ENCODE measurements at regions not wholly inside any gene's neighbourhood (a gene's known extent, or its start where the extent isn't known, plus 50 kb on each side); places are given as distances from the start of the nearest gene placed in this dataset.

DNA sequence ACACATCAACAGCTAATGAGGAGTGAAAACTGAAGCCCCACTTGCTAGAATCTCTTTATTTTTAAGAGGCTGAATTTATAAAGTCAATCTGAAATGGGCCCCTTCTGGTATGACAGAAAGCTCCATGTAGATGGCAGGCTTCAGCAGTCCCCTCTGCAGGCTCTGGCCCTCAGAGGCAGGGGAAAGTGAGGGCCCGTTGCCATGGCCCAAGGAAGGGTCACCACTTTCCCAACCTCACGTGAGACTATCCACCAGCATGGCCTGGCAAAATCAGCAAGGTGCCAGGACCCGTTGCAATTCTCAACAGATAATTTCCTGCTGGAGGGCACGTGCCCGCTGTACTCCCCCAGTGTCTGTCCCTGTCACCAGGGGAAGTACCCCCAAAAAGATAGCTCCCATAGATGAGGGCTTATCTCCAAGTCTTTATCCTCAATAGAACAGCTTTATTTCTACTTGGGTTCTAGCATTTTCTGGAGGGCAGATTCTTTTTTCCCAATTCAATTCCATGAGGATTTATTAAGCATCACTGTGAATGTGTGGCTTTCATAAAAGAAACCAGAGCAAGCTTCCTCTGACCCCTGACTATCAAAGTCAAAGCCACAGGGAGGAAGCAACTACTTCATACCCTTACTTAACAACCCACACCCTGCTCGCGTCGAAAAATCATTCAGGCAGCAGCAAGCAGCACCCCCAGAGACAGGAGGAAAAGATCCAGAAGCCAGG lies 85.4 kb upstream of the FSTL4 start:
- ChIA-PET POLR2A (interaction anchor here (0.6 to 1.1 kb wide), 2 partner anchors 125 to 157 kb away, joined by 4 to 5 read pairs; no protein-coding TSS in a partner anchor), CTCF (interaction anchor here (1.1 kb wide), 1 partner anchor 233 kb away, joined by 3 read pairs; no protein-coding TSS in a partner anchor), RAD21 (ENCODE audit: unreplicated experiment) (interaction anchor here (0.9 to 1.5 kb wide), 2 partner anchors 86 to 172 kb away, joined by 3 to 4 read pairs; no protein-coding TSS in a partner anchor), SMC1A (ENCODE audit: uncharacterized antibody, unreplicated experiment) (interaction anchor here (0.8 to 2.3 kb wide), 7 partner anchors 9 to 172 kb away, joined by 3 to 8 read pairs (median 3); no protein-coding TSS in a partner anchor)
- FAIRE-seq (no peak), ATAC-seq (peak; percentile 60), DNase-seq (ENCODE audit: low read depth, low spot score) (no peak)
- Histone ChIP-seq H3K4me1 (ENCODE audit: control insufficient read depth, insufficient read depth, low read length) (peaks cover 16% of the 10 kb centered on the region), H3K79me2 (ENCODE audit: control insufficient read depth, insufficient read depth, low read length) (no peaks in the 10 kb centered on the region), H3K36me3 (ENCODE audit: control insufficient read depth in 2 of 2, insufficient read depth in 2 of 2, low read length in 1 of 2) (no peaks in the 10 kb centered on the region), H3K9me3 (replicated peaks; ENCODE audit: control insufficient read depth, insufficient read depth, low read length) (no peaks in the 10 kb centered on the region), H3K4me2 (ENCODE audit: control insufficient read depth, insufficient read depth) (no peak overlapping the region; the same call in 1 of the 2 replicates), H2AFZ (ENCODE audit: control insufficient read depth, low read depth, low read length) (0 out of 2 replicates have a peak overlapping the region, but pooled peaks have one; percentile 7), H3K4me3 (no peak overlapping the region), H3K27me3 (replicated peaks in 1 of 2; ENCODE audit: control insufficient read depth in 2 of 2, insufficient read depth in 2 of 2, low read length in 1 of 2) (no peaks in the 10 kb centered on the region), H4K20me1 (ENCODE audit: control insufficient read depth, insufficient read depth) (no peaks in the 10 kb centered on the region), H3K27ac (ENCODE audit: control insufficient read depth, insufficient read depth) (no peak overlapping the region), H3K9ac (ENCODE audit: control insufficient read depth, insufficient read depth, low read length) (no peak overlapping the region)
- intact Hi-C loops (cut with micrococcal nuclease; ENCODE audit: unreplicated experiment) (no loop called here), in situ Hi-C loops (cut with MboI) (no loop called here)
- BruUV-seq (replicated peaks) = no TSS peak
- whole genome bisulfite sequencing (ENCODE audit: insufficient coverage, insufficient replicate concordance, low lambda C conversion rate, missing lambda C conversion rate) = 10% methylated on average over 8 of the region's 8 CpGs
- no peak for TF ChIP-seq E4F1 (IDR thresholded peaks at IDR 0.05; ENCODE audit: borderline replicate concordance, partially characterized antibody)
- 0 out of 2 replicates have a peak, but pooled peaks have one; percentile 42 for TF ChIP-seq IKZF1 (conservative IDR thresholded peaks at IDR 0.05)
- TF ChIP-seq BCL3 (IDR thresholded peaks at IDR 0.05; ENCODE audit: borderline replicate concordance, insufficient read depth, low read depth, low read length, poor library complexity, severe bottlenecking) = no peak
- no peak for TF ChIP-seq ZNF687 (IDR thresholded peaks at IDR 0.05)
- no peak for TF ChIP-seq NR2C2 (IDR thresholded peaks at IDR 0.05; ENCODE audit: borderline replicate concordance, control insufficient read depth, insufficient read length, low read depth)
- TF ChIP-seq KDM1A (IDR thresholded peaks at IDR 0.05; ENCODE audit: borderline replicate concordance) = no peak
- TF ChIP-seq ZBED1 (IDR thresholded peaks at IDR 0.05; ENCODE audit: borderline replicate concordance) = no peak
- TF ChIP-seq RCOR1 (conservative IDR thresholded peaks at IDR 0.05; ENCODE audit: low read depth, low read length) = no peak
- no peak for TF ChIP-seq E2F4 (IDR thresholded peaks at IDR 0.05; ENCODE audit: low read depth, low read length)
- TF ChIP-seq SREBF2 (IDR thresholded peaks at IDR 0.05; ENCODE audit: low read length) = no peak
- TF ChIP-seq PAX5 (IDR thresholded peaks at IDR 0.05; ENCODE audit: borderline replicate concordance, low read depth, low read length) = no peak
- no peak for TF ChIP-seq SMAD1 (IDR thresholded peaks at IDR 0.05; ENCODE audit: low read depth, partially characterized antibody)
- TF ChIP-seq SPI1 (IDR thresholded peaks at IDR 0.05; ENCODE audit: borderline replicate concordance, insufficient read depth, low read depth, low read length) = no peak
- no peak for TF ChIP-seq BMI1 (IDR thresholded peaks at IDR 0.05; ENCODE audit: borderline replicate concordance)
